Mammary epithelial cell (primary cell): ENCODE measurements at regions not wholly inside any gene's neighbourhood (a gene's known extent, or its start where the extent isn't known, plus 50 kb on each side); places are given as distances from the start of the nearest gene placed in this dataset.

ENCODE experiments used
- CTCF ChIP-seq, 2 donors: IDR thresholded peaks in 1 of 2; conservative IDR thresholded peaks in 1 of 2; 2 replicates each; pipeline ENCODE4 v1.5.1; 2011 to 2012; ENCODE audit warnings: inconsistent platforms in 2 of 2, low read length in 2 of 2, mild to moderate bottlenecking in 2 of 2, control low read depth in 1 of 2, low read depth in 1 of 2; ENCODE audit not compliant: insufficient read depth in 1 of 2; ENCODE audit errors: extremely low read depth in 1 of 2
- EZH2 ChIP-seq: IDR thresholded peaks from 2 replicates; pipeline ENCODE4 v1.6.1; 2012; ENCODE audit warnings: low read length, inconsistent platforms, borderline replicate concordance

DNA sequence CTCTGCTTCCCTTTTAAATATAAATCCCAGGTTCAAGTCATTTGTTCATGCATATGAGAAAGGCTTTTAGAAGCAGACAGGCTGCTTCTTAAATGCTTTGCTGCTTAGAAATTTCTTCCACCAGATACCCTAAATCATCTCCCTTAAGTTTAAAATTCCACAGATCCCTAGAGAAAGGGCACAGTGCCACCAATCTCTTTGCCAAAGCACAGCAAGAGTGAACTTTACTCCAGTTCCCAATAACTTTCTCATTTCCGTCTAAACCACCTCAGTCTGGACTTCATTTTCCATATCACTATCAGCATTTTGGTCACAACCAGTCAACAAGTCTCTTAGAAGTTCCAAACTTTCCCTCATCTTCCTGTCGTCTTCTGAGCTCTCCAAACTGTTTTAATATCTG lies 679.8 kb upstream of the FTMT start:
- TF ChIP-seq CTCF (conservative IDR thresholded peaks at IDR 0.05 in 1 of 2, IDR thresholded peaks at IDR 0.05 in 1 of 2; ENCODE audit: extremely low read depth in 1 of 2, insufficient read depth in 1 of 2, low read depth in 1 of 2, low read length in 2 of 2) = no peak
- TF ChIP-seq EZH2 = no peak
